CD4-positive, alpha-beta T cell treated with Interleukin-17A for 4 hours (primary cell): ENCODE measurements at regions not wholly inside any gene's neighbourhood (a gene's known extent, or its start where the extent isn't known, plus 50 kb on each side); places are given as distances from the start of the nearest gene placed in this dataset.
"Not testable (repeated sequence)": the region's sequence is repeated elsewhere in the genome, so short reads cannot be mapped to it uniquely, and the experiment has no call there.

ENCODE experiments used
- DNase-seq: peaks from one replicate; pipeline ENCODE4 v3.0.0-alpha.2; 2020; ENCODE audit warnings: mixed read lengths

GRCh38 chr11:27241311-27242122 lies 121.5 kb downstream of the CCDC34 start:
- DNase-seq, result no peak

DNA sequence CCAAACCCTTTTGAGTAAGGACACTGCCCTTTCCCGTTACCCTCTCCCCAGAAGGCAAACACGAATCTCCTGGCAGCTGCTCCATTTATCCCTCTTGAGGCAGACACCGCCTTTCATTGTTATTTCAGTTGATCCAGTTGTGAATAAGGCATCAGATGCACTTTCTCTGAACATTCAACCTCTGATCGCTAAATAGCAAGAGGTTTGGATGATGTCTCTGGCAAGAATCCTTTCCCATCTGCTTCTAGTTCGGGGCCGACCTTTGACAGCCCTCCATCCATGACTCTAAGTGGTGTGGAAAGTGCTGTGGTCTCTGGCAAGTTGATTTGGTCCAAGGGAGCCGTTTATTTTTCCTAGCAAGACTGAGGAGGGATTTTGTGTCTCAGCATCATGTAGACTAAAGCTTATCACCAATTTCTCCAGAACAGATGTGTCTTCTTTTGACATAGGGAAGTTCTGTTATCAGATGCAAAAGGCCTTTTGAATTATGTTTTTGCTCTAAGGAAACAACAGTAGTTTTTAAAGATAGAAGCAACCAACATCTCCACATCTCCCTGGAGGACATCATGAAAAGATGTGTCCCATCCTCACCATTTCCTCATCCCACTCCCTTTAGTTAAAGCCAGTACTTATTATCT lies 123.6 kb downstream of the CCDC34 start:
- DNase-seq, result no peak

GRCh38 chr11:27238811-27239210 lies 124.2 kb downstream of the CCDC34 start:
- no peak for DNase-seq

GRCh38 chr11:27237643-27238042 lies 125.4 kb downstream of the CCDC34 start:
- no peak for DNase-seq

GRCh38 chr11:27234961-27235360 lies 128.1 kb downstream of the CCDC34 start:
- no peak for DNase-seq

GRCh38 chr11:27234043-27234668 lies 128.9 kb downstream of the CCDC34 start:
- DNase-seq, result no peak

- no peak for DNase-seq
These were observed 129.4 kb downstream of the CCDC34 start for GRCh38 chr11:27233654-27234042.

DNA sequence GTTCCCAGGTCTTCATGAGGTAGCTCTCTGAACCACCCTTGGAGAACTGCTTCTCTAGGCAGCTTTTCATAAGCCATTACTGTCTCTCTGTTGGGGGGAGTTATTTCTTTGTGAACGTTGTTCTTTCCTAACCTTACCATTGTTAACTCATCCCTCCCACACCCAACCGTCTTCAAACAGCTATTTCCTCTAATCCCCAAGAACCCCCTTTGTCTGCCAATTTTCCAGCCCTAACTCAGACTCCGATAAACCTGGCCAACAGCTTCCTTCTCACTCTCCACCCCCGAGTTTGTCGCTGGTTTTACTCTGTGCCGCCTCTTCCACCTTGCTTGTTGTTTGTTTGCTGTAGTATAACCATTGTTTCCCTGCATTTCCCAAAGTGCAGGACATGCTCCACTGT lies 131.5 kb downstream of the CCDC34 start:
- no peak for DNase-seq

GRCh38 chr11:27230192-27230572 lies 132.8 kb downstream of the CCDC34 start:
- DNase-seq, result no peak

DNA sequence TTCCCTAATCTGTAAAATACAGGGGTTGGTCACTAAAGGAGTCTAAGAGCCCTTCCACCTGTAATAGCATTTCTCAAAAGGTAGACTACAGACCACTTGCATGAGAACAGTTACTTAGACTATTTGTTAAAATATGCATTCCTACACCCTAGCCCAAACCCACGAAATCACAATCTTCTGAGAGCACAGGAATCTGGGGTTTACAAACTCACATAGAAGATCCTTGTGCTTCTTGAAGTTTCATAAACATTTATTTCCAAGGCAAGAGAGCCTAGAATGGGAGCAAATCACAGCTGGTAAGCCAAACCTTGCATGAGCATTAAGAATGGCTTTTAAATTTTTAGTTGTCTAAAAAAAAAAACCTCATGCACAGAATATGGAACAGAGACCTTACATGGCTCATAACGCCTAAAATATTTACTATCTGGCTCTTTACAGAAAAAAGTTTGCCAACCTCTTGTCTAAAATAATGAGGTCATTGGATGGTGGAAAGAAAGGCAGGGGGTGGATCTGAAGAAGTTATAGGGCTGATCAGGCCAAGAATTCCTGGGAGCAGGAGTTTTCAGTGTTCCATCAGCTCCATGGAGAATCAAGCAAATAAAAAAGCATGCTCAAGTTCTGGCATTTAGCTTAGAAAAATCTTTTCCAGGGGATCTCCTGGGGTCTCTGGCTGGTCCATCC lies 133.4 kb downstream of the CCDC34 start:
- DNase-seq, result no peak

GRCh38 chr11:27228906-27229290 lies 134.1 kb downstream of the CCDC34 start:
- no peak for DNase-seq

GRCh38 chr11:27228232-27228905 lies 134.6 kb downstream of the CCDC34 start:
- DNase-seq, result no peak

- no peak for DNase-seq
These were observed 135.3 kb downstream of the CCDC34 start for GRCh38 chr11:27227736-27228135.

DNA sequence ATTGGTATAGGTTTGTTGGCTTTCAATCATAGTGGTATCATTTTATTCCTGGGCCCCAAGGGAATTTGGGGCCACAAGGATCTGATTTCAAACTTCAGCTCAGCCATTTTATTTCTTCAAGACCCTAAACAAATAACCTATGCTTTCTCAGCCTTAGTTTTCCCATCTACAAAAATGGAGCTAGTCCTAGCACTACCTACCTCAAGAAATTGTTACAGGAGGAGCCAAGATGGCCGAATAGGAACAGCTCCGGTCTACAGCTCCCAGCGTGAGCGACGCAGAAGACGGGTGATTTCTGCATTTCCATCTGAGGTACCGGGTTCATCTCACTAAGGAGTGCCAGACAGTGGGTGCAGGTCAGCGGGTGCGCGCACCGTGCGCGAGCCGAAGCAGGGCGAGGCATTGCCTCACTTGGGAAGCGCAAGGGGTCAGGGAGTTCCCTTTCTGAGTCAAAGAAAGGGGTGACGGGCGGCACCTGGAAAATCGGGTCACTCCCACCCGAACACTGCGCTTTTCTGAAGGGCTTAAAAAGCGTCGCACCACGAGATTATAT lies 143.5 kb downstream of the CCDC34 start:
- DNase-seq, result not testable (repeated sequence)

DNA sequence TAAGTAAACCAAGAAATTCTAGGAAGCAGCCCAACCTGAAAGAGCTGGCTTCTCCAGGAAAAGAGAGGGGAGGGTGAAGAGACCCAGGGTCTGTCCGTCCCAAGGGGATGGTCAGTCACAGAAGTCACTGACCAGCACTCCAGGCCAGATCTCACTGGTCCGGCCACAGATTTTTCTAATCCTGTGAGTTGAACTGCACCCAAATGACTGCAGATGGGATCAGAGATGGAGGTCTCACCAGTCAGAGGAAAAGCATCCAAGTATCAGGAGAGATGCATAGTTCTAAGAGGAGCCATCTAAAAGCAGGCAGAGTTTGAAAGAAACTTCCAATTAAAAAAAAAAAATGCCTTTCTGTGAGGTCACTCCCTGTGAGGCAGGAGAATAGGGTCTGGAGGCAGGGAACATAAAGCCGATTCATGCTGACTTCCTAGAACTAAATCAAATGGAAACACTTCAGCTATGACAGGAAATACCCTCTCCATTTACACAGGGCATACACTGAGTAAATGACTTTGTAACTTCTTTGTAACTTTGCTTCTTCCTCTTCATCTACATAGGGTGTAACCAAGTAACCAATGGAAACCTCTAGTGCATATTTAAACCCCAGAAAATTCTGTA lies 144.5 kb downstream of the CCDC34 start:
- DNase-seq, result no peak

GRCh38 chr11:27217948-27218420 lies 145.0 kb downstream of the CCDC34 start:
- no peak for DNase-seq

- DNase-seq, result no peak
These were observed 145.5 kb downstream of the CCDC34 start for GRCh38 chr11:27217496-27217895.

DNA sequence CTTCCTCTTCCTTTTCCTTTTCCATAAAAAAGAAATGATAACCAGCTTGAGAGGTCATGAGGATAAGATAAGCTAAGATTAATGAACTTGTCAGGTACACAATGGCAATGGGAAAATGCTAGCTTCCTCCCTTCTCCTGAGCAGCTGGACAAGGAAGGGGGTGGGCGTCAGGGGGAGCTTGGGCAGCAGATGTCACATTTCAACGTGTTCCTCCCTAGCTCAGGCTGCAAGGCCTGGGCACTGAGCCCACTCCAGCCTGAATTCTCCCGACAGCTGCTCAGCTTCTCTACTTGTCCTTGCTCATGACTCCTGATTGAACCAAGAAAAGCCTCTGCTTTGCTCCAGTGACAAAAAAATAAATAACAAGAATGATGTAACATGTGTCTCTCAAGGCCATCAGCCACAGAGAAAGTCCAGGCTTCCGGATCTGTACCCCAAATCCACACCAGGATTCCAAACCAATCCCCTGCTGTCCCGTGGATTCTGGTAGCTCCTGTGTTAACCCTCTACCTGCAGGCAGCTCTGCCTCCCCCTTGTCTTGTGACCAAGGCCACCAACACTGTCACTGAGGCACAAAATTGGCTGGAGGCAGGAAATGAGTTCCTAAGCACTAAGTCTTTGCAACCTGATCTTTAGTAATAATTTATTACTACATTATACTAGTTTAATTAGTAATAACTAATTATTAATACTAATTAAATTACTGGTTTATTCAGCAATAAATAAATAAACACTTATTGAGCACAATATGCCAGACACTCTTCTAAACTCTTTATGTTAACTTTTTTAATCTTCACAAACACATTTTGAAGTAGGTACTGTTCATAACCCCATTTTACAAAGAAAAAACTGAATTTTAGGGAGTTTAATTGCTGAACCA lies 146.5 kb downstream of the CCDC34 start:
- DNase-seq, result no peak

DNA sequence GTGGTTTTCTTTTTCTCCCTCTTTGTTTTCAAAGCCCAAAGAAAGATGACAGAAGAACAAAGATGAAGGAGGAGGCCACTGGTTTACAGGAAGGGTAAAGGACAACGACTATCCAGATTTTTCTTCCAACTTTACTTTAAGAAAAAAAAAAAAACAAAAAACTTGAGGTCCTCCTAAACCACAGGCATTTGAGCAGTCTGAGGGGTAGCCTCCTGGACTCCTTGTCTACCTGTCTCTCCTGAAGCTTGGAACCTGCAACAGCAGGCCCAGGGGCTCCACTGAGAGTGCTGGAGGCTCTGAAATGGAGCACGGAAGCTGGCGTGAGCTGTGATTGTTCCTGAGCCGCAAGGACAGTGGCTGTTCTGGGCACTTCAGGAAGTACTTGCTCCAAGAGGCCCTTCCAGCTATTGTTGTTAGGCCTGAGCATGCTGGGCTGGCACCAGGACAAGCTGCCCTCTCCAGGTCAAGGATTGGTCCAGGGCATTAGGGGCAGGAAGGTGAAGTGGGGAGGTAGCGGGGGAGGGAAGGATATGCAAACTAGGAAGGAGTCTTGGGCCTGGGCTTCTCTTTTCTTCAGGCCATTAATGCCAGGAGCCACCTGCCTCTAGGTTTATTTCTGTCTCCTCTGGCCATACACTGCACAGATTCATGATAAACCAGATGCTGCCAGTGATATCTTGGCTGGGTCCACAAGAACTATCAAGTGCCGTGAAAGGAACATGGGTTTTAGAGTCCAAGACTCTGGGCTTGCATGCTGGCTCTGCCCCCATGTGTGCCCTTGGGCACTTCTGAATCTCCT lies 147.3 kb downstream of the CCDC34 start:
- no peak for DNase-seq

- DNase-seq, result no peak
These were observed 148.3 kb downstream of the CCDC34 start for GRCh38 chr11:27214713-27215112.
